ENCODE measurements at regions not wholly inside any gene's neighbourhood (a gene's known extent, or its start where the extent isn't known, plus 50 kb on each side); places are given as distances from the start of the nearest gene placed in this dataset.

DNA sequence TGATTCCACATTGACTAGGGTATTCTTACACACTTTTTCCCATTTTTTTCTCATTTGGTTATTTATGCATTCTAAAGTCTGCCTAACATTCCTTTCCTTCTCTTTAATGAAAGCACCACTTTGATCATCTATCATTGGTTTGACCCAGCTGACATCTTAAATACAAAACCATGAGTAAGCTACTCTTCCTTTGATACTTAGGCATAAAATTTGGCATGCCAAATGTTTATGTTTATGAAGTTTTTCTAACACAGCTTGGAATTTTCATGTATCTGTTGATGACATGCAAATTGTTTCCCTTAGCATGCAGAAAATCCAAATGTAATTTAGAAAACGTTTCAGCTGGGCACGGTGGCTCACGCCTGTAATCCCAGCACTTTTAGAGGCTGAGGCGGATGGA is 534.9 kb downstream of the QKI start:
- no peak for DNase-seq

DNA sequence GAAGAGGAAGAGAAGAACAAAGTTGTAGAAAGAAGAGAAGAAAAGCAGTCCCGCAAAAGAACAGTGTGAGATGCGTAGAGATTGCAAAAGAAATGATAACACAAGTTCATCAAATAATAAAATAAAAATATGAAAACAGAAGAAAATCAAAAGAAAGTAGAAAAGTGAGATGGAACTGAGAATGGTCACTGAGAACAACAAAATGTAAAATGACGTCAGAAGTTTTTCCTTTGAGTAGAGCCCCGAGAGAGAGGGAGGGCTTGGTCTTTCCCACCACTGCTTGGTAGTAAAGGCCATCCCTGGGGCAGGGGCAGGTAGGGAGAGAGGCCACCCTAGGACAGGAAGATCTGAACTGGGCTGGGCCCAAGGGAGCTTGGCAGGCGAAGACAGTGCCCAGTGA is 533.7 kb downstream of the QKI start:
- no peak for DNase-seq

DNA sequence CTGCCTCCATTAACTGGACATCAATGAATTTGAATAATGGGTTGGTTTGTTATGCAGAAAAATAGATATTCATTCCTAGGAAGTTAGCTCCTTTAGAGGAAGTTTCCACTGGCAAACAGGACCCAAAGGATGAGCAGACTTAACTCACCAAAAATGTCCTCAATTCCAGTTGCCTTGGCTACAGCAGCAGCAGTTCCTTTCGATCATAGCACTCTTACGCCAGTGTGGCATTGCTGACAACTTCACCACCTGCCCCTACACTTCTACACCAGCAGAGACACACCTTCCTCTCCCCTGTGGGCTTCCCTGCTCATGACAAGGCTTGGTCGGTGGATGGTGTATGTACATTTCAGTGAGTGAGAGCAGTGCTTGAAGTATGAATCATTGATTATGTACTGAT is 532.8 kb downstream of the QKI start:
- no peak for DNase-seq

- no peak for DNase-seq
Observed at GRCh38 chr6:163946437-163946836, 531.9 kb downstream of the QKI start.

DNA sequence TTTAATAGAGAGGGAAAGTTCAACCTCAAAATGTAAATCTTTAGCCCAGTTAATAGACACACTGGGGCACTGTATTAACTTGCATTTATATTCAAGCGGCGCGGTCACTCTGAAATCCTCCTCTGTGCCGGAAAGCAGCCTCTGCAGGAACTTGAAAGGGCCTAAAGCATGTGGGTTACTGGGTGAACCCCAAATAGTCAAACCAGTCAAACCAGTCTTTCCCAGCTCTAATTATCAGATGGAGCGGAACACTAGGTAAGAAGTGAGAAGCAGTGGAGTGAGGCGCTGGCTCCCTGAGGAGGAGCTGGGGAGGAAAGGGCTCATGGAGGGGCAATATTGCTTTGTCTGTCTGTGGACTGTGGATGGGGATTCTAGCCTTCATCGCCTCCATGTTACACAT is 531.3 kb downstream of the QKI start:
- DNase-seq: no peak

DNA sequence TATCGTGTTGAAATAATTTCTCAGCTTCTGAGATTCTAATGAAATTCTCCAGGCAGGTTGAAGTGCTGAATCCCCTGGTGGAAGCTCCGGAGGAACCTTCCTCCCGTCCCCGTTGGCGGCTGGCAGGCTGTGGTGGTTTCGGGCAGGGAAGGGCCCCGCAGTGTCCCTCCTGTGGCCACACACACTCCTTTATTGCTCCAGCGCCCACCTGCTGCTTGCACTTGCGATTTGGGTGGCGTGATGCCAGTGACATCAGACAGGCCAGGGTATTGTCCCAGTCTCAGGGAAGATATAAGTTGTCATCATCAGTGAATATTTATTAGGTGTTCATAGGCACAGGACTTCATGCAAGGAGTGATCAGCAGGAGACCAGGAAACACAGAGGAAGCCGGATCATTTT is 530.4 kb downstream of the QKI start:
- DNase-seq: no peak

DNA sequence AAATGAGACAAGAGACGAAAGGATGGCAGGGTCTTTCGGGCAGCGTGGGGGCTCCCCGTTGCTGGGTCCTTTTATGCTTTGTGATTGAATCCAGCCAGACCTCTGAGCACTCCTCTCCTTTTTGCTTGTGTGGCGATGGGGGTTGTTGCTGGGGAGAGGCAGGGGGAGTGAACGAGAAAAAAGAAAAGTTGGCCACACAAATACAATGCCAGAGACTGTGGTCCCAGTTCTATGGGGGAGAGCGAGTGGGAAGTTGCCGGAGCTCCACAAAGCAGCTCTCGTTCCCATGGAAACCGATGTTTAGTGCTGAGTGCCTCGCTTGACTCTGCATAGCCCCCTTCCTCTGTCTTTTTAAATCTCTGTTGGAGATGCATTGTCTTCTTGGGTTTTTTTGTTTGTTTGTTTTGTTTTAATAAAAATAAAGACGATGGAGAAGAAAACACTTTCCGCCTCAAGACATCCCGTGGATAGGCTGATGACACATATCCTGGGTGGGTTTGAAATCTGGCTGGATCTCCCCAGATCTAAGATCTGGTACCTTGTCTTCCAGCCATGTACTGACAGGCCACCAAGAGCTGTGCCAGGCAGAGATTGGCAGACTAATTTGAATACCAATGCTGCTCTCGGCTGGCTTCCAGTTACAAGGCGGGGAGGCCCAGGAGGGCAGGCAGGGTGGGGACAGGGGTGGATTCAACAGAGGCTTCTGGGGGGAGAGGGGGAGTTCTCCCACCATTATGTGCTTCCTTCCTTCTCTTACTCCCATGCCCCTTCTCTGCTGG is 529.3 kb downstream of the QKI start:
- DNase-seq: peak; percentile 88

GRCh38 chr6:163942790-163943189 is 528.3 kb downstream of the QKI start:
- DNase-seq: no peak

DNA sequence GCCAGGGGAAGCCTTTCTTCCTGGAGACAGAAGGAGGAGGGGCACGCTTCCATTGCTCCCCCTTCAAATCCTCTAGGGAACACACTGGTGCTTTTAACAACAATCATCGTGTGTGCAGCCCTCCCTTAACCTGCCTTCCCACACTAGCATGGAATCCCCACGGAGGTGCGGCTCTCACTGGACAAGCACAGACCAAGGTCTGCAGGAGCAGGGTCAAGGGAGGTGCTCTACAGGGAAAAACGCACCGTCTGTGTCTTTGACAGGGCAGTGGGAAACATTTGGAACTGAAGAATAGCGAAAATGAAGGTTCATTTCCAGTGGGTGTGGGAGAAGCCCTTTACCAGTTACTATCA is 527.1 kb downstream of the QKI start:
- DNase-seq: no peak

- DNase-seq: no peak
Observed at GRCh38 chr6:163940705-163941623, 526.4 kb downstream of the QKI start.

DNA sequence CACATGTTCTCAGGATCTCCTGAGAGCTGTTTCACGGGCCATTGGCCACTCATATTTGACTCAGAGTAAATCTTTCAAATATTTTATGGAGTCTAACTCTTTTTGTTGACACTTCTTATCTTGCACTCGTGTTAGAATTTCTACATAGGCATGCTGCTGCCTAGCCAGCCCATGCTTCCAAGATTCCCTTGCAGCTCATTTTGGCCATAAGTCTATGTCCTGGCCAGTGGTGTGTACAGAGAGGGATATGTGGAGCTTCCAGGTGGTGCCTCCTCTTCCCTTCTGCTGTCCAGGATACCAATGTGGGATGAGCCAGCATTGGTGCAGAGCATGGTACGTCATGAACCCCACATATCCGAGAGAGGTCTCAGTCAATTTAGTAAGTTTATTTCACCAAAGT is 522.6 kb downstream of the QKI start:
- DNase-seq: no peak

DNA sequence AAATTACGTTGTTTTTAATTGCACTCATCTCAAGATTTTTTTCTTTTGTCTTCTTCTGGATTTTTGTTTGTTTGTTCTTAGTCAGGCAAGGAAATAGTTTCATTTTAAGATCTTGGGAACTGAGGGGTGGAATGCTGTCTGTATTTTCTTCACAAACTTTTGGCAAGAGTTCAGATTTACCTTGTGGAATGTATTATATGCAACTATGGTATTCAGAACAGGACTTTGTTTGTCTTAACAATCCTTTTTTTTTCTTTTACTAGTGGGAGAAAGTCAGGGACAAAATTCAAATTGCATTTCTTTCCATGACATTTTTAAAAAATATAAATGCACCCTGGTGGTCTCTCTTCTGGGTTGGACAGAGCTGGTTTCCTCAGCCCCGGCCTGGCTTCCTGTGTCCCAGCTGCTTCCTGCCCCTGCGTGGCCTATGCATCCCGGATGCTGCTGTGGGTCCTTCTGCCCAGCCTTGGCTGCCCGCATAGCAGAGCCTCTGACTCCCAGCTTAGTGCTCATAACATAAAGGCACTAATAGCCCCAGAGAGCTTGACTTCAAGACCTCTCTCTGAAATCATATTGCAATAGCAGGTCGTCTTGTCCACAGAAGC is 520.7 kb downstream of the QKI start:
- no peak for DNase-seq

- no peak for DNase-seq
Observed at GRCh38 chr6:163930012-163930411, 515.5 kb downstream of the QKI start.

GRCh38 chr6:163929538-163929937 is 515.0 kb downstream of the QKI start:
- DNase-seq: no peak

DNA sequence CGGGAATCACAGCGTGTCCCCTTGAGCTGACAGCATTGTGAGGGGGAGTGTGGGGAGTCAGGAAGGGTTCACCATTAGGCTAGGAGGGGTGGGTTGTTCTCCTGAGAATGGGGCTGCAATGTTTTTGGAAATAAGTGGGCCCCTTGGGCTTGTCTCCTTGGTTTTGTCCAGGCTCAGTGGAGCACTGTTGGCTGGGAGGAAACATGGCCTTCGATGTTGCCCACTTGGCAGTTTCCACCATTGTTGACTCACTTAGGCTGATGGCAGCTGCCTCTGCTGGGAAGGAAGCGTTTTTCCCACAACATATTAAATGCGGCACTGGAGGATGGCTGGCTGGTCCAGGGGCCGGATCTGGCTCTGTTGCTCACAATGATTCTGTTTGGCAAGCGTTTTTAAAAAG is 512.1 kb downstream of the QKI start:
- DNase-seq: no peak

DNA sequence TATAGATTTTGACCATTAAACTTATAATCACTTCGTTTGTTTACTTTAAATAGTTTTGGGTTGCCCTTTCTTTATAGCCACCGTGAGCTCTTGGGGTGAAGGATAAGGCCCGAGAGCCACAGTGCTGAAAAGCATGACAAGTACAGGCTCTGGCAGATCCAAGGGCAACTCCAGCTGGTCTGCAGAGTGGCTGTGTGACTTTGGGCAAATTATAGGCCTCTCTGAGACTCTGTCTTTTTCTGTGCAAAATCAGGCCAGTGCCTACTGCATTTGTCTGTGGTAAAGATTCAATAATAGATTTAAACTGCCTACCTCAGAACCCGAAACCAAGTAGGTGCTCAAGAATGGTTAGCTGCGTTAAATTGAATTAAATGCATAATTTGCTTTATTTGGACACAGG is 511.3 kb downstream of the QKI start:
- no peak for DNase-seq

DNA sequence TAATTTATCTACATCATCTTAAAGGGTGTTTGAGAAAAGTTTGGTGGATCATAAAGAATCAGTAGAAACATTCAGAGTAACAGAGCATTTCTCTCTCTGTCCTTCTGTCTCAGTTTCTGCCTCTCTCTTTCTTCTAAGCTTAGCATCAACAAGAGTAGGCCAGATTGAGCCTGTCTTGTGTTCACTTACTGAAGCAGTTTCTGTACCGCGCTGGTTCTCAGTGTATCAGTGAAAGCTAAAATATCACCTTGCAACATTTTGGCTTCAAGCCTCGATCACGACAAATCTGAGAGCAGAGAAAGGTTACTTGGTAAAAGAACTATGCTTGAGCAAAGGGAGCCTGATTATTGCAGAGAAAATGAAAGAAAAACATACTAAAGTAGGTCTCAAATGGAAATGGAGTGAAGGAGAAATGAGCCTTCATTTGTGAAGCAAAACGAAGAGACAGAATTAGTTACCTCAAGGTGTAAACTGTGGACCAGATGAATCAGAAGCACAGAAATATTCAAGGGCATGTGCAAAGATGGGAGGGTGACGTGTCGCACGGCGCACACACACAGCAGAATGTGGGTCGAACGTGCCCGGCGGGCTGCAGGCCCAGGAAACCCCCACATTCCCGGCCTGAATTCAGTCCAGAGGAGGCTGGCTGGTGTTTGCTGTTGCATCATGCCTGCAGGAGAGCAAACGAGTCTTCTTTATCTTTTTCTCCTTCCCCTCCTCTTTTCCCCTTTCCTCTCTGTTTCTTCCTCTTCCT is 509.3 kb downstream of the QKI start:
- DNase-seq: no peak

- DNase-seq: no peak
Observed at GRCh38 chr6:163922562-163922961, 508.0 kb downstream of the QKI start.

- no peak for DNase-seq
Observed at GRCh38 chr6:163919652-163920051, 505.1 kb downstream of the QKI start.

DNA sequence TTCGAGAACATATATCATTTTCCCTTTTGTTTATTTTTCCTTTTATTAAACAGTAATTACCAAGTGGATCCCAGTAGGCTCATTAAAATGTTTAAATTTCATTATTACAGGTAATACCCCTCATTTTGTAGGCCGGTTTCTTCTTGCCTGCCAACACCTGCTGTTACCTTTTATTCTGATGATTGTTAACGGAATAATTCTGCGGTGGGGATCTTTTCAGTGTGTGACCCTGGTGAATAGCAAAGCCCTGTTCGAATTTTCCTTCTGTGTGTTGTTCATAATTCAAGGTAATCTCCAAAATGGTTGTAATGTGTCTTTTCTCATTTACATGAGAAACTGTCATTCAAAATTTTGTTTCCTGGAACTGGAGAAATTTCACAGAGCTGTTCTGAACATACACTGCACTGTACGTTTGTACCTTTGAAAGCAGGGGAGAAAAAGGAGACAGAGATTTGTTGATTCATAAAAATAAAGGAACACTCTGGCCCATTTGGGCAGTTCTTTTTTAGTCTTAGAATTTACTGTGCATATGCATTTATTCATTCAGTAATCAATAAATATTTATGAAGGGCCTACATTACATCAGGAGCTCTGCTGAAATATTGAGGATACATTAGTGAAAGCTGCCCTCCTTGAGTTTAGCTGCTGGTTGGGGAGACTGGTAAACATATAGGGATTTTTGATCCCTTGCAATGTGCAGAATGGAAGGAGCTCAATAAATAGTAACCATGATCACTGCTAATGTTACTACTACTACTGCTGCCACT is 502.0 kb downstream of the QKI start:
- DNase-seq: no peak

- DNase-seq: no peak
Observed at GRCh38 chr6:163915131-163915530, 500.6 kb downstream of the QKI start.

DNA sequence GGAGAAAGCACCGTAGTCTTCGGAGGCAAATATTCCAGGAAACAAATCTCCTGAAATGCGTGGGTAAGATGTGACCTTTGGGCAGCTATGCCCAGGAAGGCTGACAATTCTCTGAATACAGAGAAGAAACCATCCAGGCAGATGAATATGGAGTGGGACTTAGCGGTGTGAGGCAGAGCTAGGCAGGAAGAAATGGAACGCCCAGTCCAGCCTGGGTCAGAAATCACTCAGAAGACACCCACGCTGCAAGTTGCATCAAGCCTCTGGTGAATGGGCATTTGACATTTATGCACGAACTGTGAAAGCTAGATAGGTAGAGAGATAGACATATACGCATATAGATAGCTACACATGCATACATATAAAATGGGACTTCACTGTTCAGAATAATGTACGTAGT is 498.5 kb downstream of the QKI start:
- no peak for DNase-seq
